Loucy (cell line): ENCODE measurements at regions not wholly inside any gene's neighbourhood (a gene's known extent, or its start where the extent isn't known, plus 50 kb on each side); places are given as distances from the start of the nearest gene placed in this dataset.

Experiments
- H2AFZ ChIP-seq: fragments of 200-600 bp; sonication (generic); 2 replicates; pipeline ENCODE4 v1.6.0; 2016; ENCODE audit warnings: antibody characterized with exemption, mild to moderate bottlenecking, low read length, moderate library complexity
- H3F3A ChIP-seq: fragments of 200-600 bp; 2 replicates; pipeline ENCODE4 v1.6.0; 2016; ENCODE audit warnings: antibody characterized with exemption, low read depth, mild to moderate bottlenecking
- H3K27me3 ChIP-seq: fragments of 200-600 bp; sonication (generic); 2 replicates; pipeline ENCODE4 v1.6.1; 2014; ENCODE audit warnings: low read length, mild to moderate bottlenecking; ENCODE audit not compliant: insufficient read depth, poor library complexity, severe bottlenecking
- H3K36me3 ChIP-seq: fragments of 200-600 bp; sonication (generic); 2 replicates; pipeline ENCODE4 v1.6.1; 2016; ENCODE audit warnings: low read length; ENCODE audit not compliant: insufficient read depth
- H3K4me1 ChIP-seq: fragments of 200-600 bp; sonication (generic); 2 replicates; pipeline ENCODE4 v1.5.1; 2014; ENCODE audit warnings: low read length, mild to moderate bottlenecking; ENCODE audit not compliant: insufficient read depth, poor library complexity, severe bottlenecking
- H3K4me2 ChIP-seq: fragments of 200-600 bp; sonication (generic); 2 replicates; pipeline ENCODE4 v1.6.0; 2014; ENCODE audit warnings: antibody characterized with exemption, low read length, low read depth, mild to moderate bottlenecking; ENCODE audit not compliant: poor library complexity, severe bottlenecking
- H3K4me3 ChIP-seq: fragments of 200-600 bp; sonication (generic); 2 replicates; pipeline ENCODE4 v1.5.1; 2014; ENCODE audit warnings: low read length, mild to moderate bottlenecking, mixed read lengths; ENCODE audit not compliant: poor library complexity, severe bottlenecking
- H3K79me2 ChIP-seq: fragments of 200-600 bp; sonication (generic); 2 replicates; pipeline ENCODE4 v1.6.1; 2014; ENCODE audit warnings: low read length; ENCODE audit not compliant: insufficient read depth
- H3K9ac ChIP-seq: fragments of 200-600 bp; sonication (generic); 2 replicates; pipeline ENCODE4 v1.6.0; 2014; ENCODE audit warnings: mild to moderate bottlenecking, low read depth, low read length, moderate library complexity; ENCODE audit not compliant: poor library complexity, severe bottlenecking
- H3K9me2 ChIP-seq: fragments of 200-600 bp; sonication (generic); replicated peaks from 2 replicates; pipeline ENCODE4 v1.6.1; 2016; ENCODE audit warnings: low read depth, low read length, mixed read lengths
- H3K9me3 ChIP-seq: fragments of 200-600 bp; sonication (generic); 2 replicates; pipeline ENCODE4 v1.6.1; 2014; ENCODE audit warnings: mild to moderate bottlenecking, antibody characterized with exemption, low read length, low read depth; ENCODE audit not compliant: insufficient read depth
- H4K20me1 ChIP-seq: fragments of 200-600 bp; sonication (generic); 2 replicates; pipeline ENCODE4 v1.6.0; 2014; ENCODE audit warnings: antibody characterized with exemption, low read length, mild to moderate bottlenecking; ENCODE audit not compliant: insufficient read depth, poor library complexity, severe bottlenecking
- EZH2phosphoT487 ChIP-seq: fragments of 200-600 bp; IDR thresholded peaks from 2 replicates; pipeline ENCODE4 v1.6.1; 2018; ENCODE audit warnings: antibody characterized with exemption, mild to moderate bottlenecking, moderate library complexity, borderline replicate concordance
- TF ChIP-seq, protein P1 (sequence below): fragments of 200-600 bp; sonication (generic); conservative IDR thresholded peaks from 2 replicates; pipeline ENCODE4 v1.5.1; 2014; ENCODE audit warnings: mild to moderate bottlenecking, antibody characterized with exemption, low read length

DNA sequence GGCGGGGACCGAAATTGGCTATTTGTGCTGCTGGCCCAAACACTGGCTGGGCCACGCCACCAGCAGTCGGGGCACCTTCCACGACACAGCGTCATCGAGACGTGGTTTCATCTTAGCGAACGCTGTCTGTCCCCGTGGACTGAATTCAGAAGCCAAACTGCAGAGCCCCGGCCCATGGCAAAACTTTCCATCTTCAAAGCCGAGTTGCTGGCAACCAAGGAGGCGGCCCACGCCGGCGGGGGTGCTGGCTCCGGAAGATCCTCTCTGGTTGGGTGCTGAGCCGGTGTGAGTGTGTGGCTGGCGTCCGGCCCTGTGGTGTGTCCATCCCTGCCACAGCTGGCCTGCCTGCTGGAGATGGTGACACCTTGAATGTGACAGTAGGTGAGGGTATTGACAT lies 96.6 kb upstream of the ADRA2C start:
- H3K4me3 ChIP-seq = no peak overlapping the region
- no peak overlapping the region for H3K4me2 ChIP-seq
- H3F3A ChIP-seq = no peaks in the 10 kb centered on the region
- no peaks in the 10 kb centered on the region for H3K4me1 ChIP-seq
- H3K79me2 ChIP-seq = no peaks in the 10 kb centered on the region
- no peak for TF ChIP-seq EZH2phosphoT487
- TF ChIP-seq, protein P1, sequence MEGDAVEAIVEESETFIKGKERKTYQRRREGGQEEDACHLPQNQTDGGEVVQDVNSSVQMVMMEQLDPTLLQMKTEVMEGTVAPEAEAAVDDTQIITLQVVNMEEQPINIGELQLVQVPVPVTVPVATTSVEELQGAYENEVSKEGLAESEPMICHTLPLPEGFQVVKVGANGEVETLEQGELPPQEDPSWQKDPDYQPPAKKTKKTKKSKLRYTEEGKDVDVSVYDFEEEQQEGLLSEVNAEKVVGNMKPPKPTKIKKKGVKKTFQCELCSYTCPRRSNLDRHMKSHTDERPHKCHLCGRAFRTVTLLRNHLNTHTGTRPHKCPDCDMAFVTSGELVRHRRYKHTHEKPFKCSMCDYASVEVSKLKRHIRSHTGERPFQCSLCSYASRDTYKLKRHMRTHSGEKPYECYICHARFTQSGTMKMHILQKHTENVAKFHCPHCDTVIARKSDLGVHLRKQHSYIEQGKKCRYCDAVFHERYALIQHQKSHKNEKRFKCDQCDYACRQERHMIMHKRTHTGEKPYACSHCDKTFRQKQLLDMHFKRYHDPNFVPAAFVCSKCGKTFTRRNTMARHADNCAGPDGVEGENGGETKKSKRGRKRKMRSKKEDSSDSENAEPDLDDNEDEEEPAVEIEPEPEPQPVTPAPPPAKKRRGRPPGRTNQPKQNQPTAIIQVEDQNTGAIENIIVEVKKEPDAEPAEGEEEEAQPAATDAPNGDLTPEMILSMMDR = no peak
- no peaks in the 10 kb centered on the region for H3K9me2 ChIP-seq
- no peaks in the 10 kb centered on the region for H3K36me3 ChIP-seq
- H2AFZ ChIP-seq = no peak overlapping the region
- no peaks in the 10 kb centered on the region for H4K20me1 ChIP-seq
- peaks cover 3% of the 10 kb centered on the region; the same call in 1 of the 2 replicates for H3K9me3 ChIP-seq
- no peaks in the 10 kb centered on the region for H3K27me3 ChIP-seq
- no peak overlapping the region for H3K9ac ChIP-seq

DNA sequence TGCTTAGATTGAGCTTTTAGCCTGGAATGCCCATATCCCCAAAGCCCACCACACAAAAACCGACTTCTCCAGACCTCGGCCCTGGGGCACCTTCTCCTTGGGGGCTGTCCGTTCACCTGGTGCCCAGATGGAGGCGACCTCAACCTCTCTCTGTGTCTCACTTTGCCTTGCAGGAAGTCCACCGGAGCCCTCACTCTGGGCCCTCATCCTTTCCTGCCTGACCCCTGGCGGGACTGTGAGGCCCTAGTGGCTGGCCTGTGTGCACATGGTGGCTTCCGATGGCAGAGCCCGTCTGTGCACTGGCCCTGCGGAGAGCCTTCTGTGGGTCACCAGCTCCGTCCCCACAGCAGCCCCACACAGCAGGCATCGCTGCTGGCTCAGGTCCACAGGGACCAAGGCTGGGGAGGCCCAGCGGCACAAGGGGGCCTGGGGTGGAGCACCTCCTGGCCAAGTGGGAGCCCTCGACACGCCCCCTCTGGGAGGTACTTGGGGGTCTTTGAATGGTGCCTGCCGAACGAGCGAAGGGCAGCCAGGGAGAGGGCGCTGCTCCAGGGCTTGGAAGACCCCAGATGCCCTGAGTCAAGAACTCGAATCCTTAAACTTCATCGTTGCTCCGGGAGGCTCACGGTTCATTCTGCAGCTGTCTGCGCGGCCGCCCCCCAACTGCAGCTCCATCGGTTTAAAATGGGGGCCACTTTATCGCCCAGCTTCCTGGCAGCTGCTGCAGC lies 97.2 kb upstream of the ADRA2C start:
- H3F3A ChIP-seq = no peaks in the 10 kb centered on the region
- no peak overlapping the region for H3K4me2 ChIP-seq
- H3K27me3 ChIP-seq = no peaks in the 10 kb centered on the region
- H3K9me3 ChIP-seq = peaks cover 3% of the 10 kb centered on the region; the same call in 1 of the 2 replicates
- H3K79me2 ChIP-seq = no peaks in the 10 kb centered on the region
- no peaks in the 10 kb centered on the region for H4K20me1 ChIP-seq
- H3K9me2 ChIP-seq = no peaks in the 10 kb centered on the region
- H3K9ac ChIP-seq = no peak overlapping the region
- H3K4me3 ChIP-seq = no peak overlapping the region
- no peaks in the 10 kb centered on the region for H3K36me3 ChIP-seq
- no peaks in the 10 kb centered on the region for H3K4me1 ChIP-seq
- TF ChIP-seq, protein P1 = no peak
- TF ChIP-seq EZH2phosphoT487 = no peak
- H2AFZ ChIP-seq = no peak overlapping the region

GRCh38 chr4:3667258-3667657 lies 98.9 kb upstream of the ADRA2C start:
- no peaks in the 10 kb centered on the region for H4K20me1 ChIP-seq
- H3K9me2 ChIP-seq = no peaks in the 10 kb centered on the region
- no peaks in the 10 kb centered on the region for H3K4me1 ChIP-seq
- peaks cover 3% of the 10 kb centered on the region; the same call in 1 of the 2 replicates for H3K9me3 ChIP-seq
- H2AFZ ChIP-seq = no peak overlapping the region
- no peaks in the 10 kb centered on the region for H3F3A ChIP-seq
- H3K36me3 ChIP-seq = no peaks in the 10 kb centered on the region
- H3K9ac ChIP-seq = no peak overlapping the region
- H3K4me3 ChIP-seq = no peak overlapping the region
- H3K4me2 ChIP-seq = no peak overlapping the region
- H3K27me3 ChIP-seq = no peaks in the 10 kb centered on the region
- no peaks in the 10 kb centered on the region for H3K79me2 ChIP-seq
- TF ChIP-seq, protein P1 = no peak
- no peak for TF ChIP-seq EZH2phosphoT487
